ENCODE measurements at regions not wholly inside any gene's neighbourhood (a gene's known extent, or its start where the extent isn't known, plus 50 kb on each side); places are given as distances from the start of the nearest gene placed in this dataset.
"Not testable (repeated sequence)": the region's sequence is repeated elsewhere in the genome, so short reads cannot be mapped to it uniquely, and the experiment has no call there.

DNA sequence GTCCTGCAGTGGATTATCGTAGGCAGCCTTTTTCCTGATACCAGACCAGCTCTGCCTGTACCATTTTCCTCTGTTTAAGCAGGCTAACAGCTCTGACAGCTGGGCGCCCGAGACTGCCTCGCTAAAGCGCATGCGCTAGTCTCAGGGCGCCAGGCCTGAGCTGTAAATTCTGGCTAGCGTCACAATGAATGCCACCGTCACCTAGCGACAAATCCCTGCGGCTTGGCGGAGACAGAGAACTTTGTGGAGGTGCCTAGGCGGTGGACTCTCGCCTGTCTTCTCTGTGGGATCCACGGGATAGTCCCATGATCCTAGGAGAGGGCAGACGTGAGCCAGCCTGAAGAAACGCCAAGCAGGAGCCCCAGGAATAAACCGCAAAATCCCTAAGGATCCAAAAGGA, 573.9 kb downstream of the KCNJ18 start:
- no peak for DNase-seq

DNA sequence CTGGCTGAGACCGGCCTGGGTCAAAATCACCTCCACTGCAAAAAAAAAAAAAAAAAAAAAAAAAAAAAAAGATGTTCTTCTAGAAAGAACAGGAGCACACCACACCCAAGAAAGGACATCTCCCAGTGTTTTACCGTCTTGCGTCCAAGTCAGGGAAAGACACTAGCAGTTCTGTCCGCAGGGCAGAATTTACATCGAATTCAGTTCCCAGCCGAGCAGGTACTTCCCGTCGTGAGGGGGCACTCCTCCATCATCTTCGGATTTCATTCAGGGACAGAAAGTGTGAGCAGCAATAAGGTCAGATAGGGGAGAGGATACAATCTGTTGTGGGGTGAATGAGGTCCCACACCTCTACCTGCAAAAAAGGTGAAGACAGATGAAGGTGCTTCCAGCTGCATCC, 574.7 kb downstream of the KCNJ18 start:
- DNase-seq: no peak

DNA sequence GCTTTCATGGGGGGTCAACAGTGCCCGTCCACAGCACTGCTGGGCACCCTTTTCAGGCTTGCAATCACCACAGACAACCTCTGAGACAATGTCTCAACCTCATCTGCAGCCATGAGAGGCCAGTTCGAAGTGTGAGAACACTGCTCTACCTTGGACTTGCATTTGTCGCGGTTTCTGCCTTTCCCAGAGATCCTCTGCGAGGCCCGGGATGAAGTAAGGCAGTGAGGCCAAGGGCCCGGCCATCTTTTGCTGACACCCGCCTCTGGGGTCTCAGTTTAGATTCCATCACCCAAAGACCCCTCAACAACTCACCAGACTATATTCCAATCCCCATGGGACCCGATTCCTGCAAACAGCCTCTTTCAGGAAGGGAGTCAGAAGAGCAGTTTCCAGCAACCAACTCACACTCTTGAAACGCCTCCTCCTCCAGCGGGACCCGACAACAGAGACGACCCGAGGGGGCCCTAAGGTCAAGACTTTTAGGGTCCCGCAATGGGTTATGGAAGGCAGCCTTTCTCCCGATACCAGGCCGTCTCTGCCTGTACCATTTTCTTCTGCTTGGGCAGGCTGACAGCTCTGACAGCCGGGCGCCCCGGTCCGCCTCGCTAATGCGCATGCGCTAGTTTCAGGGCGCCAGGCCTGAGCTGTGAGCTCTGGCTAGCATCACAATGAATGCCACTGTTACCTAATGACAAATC, 576.0 kb downstream of the KCNJ18 start:
- DNase-seq: no peak

DNA sequence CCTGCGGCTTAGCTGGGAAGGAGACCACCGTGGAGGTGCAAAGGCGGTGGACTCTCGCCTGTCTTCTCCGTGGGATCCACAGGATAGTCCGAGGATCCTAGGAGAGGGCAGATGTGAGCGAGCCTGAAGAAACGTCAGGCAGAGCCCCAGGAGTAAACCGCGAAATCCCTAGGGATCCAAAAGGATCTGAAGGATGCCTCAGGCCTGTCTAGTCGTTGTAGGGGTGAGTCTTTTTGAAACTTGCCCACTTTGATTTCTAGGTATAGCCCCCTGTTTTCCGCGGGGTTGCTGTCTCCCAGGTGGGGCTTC, 576.5 kb downstream of the KCNJ18 start:
- no peak for DNase-seq

DNA sequence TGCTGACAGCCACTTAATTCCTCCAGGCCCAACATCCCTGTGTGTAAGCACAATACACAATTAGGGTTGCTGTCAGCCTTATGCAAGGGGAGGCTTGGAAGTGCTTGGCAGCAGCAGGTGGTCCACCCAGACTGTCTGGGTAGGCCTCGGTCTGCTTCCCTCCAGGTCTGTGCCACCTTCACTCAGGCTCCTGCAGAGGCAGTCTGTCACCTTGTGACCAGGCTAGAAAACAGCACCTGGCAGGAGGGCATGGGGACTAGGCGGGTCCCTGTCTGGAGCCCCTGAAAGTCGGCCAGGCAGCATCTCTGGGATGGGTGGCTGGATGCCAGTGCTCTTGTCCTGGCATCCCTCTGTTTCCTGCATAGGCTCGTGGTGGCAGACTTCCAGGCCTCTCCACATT, 578.1 kb downstream of the KCNJ18 start:
- no peak for DNase-seq

DNA sequence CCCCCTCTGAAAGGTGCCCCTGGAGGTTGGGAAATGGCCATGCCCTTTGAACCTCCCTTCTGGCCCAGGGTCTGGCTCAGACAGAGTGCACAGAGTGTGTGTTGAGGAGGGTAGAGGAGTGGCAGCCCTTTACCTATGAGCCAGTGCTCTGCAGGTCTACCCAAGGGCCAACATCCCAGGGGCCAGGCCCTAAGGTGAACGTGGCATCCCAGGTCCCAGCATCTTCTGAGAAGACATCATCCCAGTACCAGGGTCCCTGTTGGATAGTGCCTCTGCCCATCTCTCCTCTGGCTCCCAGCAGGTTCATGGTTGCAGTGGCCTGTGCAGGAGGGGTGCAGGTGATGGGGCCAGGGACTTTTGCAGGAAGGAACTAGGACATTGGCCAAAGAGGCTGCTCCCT, 578.5 kb downstream of the KCNJ18 start:
- DNase-seq: not testable (repeated sequence)

DNA sequence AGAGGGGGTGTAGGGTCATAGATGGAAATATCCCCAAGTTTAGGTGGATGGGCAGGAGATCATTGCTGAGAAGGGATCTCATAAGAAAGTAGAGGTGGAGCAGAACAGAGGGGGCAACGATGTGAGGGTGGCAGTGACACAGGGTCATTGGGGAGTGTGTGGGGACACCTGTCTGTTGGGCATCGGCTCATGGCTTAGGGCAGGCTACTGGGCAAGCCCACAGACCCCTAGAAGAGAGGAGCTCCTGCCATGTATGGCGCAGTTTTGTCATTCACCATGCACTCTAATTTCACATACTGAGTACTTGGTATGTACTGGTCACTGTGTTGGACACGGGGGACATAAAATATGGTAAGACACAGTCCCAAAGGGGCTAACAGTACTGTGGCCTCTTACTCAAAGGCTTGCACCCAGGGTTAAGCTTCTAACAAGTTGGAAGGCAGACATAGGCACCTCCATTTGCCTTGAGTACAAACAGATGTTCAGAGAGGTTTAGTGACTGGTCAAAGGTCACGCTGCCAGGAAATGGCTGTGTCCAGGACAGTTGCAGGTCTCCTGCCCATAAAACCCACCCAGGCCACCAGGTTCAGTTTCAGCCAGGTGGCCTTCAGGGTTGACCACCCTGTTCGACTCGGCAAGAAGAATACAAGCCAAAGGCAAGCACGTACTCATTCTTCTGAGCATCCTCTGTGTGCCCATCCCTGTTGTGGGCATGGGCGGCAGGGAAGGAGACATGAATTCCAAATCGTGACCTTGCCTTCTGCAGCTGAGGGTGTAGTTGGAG, 580.2 kb downstream of the KCNJ18 start:
- no peak for DNase-seq

DNA sequence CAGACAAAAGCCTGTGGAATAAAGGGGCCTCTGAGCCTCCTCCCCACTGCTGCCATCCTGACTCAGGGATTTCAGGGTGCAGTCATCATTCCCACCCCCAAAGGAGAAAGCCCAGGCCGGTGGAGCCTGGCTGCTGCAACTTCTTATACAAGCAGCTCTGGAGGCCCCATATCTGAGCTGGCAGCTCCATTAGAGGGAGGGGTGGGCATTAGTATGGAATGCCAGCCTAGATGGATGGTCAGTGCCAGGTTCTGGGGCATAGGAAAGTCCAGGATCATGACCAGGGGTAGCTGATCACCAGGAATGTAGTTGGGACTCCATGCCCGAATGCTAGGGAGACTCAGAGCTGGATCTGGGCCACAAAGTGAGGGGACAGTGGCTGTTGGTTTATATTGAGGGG, 581.0 kb downstream of the KCNJ18 start:
- no peak for DNase-seq

DNA sequence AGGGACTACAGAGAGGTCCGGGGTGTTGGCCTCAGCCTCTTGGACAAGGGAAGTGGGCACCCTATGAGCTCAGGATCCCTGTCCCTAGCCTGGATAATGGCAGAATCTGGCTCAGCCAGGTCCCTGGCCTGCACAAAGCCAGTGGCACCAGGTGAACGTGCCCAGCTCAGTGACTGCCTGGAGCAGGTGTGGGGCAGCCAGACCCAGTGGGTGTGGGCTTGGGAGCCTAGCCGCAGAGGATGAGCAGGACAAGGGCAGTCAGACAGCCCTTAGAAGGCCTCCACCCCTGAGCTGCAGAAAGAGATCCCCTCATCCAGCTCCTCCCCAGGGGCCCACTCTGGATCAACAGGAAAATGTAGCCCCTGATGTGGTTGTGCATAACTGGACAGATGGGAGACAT, 585.3 kb downstream of the KCNJ18 start:
- no peak for DNase-seq

DNA sequence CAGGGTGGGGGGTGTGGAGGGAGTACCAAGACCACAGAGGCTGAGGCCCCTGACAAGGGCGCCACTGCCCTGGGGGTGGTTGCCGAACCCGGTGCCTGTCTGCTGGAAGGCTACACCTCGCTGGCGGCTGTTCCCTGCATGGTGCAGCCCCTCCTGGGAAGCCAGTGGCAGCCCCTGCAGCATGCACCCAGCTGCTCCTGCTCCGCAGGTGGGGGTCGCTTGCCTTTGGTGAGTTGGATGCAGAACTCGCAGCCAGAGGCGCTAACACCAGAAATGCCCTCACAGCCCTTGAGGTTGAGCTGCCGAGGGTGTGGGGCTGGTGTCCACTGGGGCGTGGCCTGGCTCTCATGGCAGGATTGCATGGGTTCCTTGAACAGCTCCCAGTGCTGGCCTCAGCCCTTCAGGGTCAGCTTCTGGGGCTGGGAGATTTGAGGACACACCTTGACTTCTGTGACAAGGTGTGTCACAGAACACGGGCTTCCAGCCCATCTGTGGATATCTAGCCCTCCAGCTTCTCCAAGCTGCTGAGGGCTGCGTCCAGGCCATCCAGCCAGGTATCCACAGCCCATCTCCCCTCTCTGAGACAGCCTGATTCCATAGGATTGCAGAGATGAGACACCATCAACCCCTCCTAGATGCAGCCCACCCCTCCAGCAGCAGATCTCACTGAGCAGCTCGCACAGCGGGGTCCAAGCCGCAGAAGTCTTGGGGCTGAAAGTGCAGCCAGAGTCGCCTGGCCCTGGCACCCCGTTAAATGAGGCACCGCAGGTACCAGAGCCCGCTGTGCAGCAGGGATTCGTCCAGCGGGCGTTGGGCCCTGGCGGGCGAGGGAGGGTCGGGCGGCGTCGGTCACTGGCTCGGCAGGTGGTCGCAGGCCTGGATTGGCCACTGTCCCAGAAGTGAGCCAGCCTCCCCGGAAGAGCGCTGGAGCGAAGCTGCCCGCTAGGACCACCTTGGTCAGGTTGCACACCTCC, 586.3 kb downstream of the KCNJ18 start:
- no peak for DNase-seq

DNA sequence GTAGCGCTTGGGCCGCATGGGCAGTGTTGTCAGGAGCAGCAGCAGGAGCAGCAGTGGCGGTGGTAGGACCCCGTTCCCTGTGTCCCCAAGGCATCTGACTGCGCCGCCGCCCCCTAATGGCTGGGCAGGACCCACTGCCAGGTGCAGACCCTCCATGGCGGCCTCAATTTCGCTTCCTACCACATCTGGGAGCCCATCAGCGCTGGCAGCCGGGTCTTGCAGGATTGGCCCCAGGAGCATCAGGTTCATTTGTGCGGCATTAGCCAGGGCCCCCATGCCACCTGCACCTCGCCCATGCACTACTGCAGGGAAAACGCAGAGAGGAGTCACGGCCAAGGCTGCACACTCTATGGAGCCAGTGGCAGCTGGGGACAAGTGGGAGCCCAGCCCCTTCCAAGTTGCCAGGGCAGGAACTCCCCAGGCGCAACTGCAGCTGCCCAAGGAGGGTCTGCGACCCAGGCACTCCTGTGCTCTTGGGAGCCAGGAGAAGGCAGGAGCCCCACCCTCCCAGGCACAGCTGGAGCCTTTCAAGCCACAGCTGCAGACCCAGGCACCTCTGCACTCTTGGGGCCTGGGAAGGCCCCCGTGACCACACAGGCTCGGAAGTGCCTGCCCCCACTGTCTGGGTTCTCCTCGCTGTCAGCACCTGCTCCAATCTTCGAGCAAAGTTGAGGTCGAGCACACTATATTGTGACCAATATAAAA, 594.2 kb downstream of the KCNJ18 start:
- no peak for DNase-seq

DNA sequence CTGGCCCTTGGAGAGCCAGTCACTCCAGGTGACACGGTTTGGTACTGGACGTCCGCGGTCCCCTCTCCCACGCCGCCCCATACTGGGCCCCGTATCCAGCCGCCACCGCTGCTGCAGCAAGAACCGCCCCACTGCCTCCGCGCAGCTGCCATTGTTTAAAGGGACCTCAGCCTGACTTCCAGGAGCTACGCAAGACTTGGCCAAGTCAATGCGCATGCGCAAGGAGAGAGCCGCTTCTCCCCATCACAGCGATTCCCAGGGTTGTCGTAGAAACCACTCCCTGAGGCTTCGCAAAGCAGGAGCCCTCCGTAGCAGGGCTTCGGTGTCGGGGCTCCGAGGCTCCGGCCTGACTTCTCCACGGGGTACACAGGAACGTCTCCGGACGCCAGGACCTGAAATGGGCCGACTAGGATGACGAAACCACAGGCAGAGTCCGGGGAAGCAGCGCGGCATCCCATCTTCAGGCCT, 606.2 kb downstream of the KCNJ18 start:
- not testable (repeated sequence) for DNase-seq

DNA sequence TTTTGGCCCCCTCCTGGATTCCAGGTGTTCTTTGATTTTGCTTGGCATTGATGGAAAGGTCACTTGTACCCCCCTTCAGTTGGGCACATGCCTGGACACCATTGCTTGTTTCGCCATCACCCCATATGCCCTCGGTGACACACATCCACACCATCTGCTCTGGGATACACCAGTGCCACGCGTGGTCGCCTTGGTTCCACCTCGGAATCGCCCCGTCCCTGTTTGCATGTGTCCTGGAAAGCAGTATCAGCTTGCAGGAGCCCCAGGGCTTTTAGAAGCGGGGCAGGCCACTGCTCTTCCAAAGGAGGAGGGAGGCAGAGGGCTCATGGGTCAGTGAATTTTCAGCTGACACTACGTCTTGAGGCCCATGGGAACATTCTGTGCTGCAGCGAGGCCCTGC, 607.9 kb downstream of the KCNJ18 start:
- no peak for DNase-seq

DNA sequence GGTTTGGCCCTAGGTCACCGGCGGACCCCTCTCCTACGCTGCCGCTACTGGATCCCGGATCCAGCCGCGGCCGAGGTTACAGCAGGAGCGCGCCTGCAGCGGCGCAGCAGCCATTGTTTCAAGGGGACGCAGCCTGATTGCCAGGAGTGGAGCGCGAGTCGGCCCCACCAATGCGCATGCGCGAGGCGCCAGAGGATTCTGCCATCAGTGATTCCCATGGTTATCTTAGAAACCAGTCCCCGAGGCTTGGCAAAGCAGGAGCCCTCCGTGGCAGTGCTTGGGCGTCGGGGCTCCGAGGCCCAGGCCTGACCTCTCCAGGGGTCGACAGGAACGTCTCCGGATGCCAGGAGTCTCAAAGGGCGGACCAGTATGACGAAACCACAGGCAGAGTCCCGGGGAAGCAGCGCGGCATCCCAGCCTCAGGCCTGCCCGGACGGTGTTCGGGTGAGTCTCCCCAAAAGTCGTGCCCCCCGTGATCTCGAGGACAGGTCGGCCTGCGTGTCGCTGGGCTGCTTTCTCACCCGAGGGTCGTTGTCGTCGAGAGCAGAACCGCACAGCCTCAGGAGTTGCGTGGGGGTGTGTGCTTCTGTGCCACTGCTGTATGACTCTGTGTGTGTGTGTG, 608.5 kb downstream of the KCNJ18 start:
- DNase-seq: no peak

DNA sequence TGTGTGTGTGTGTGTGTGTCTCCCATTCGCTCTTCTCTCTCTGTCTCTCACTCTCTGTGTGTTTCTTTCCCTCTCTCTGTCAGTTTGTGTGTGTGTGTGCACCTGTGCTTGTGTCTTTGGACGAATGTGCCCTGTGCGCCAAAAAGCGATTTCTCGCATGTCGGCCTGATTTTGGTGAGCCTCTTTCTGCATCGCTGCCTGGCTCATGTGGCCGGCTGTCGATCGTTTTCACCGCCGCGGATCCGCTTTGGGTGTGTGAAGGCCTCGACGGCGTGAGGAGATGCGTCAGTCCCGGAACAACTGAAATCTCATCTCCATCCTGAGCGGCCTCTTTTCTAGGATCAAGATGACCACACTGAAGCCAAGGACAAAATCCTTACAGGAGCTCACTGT, 609.0 kb downstream of the KCNJ18 start:
- DNase-seq: no peak

DNA sequence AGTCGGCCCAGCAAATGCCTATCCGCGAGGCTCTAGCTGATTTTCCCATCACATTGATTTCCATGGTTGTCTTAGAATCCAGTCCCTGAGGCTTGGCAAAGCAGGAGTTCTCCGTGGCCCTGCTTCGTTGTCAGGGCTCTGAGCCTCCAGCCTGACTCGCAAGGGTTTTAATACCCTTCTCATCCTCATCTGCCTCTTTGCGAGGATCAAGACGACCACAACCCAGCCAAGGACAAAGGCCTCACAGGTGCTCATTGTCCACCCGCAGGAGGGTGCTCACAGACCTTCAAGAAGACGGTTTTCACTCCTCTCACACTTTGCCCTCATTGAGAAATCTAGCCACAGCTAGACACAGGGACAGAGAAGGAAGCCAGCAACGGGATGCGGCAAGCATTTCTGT, 610.8 kb downstream of the KCNJ18 start:
- no peak for DNase-seq

DNA sequence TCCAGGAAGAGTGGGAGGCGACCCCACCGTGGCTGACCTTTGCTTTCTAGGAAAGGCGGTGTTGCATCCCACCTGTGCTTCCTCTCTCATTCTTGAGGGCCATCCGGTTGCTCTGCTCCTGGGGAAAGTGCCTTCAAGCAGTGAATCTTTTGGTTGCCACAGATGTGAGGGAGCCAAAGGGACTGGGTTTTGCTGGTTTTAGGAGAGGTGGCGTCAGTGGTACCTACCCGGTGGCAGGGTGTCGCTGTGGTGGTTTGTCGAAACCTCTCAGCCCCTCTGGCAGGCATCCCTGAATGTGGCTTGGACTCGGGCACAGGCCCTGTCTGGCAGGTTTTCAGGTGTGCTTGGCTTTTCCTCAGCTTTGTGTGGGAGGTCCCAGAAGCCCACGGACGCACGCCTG, 611.5 kb downstream of the KCNJ18 start:
- no peak for DNase-seq

DNA sequence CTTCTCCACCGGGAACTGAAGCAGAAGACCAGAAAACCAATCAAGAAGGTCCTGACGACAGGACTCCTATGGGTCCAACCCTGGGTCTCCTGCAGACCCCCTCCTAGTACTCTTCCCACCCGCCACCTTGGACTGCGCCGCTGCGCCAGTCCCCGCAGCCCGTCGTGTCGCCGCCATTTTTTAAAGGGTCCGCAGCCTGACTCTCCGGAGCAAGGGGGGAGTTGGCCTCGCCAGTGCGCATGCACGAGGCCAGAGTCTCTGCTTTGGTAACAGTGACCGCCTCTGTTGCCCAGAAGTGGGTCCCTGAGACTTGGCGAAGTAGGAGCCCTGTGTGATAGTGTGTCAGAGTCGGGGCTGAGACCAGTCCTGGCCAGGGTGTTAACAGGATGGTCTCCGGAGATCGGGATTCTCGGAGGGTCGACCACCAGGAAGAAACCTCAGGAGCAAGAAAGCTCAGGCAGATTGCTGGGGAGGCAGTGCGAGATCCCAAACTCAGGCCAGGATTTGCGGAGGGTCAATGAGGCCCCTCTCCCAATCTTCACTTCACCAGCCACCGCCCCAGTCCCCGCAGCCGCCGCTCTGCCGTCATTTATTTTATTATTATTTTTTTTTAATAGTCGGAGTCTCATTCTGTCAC, 612.5 kb downstream of the KCNJ18 start:
- DNase-seq: no peak

DNA sequence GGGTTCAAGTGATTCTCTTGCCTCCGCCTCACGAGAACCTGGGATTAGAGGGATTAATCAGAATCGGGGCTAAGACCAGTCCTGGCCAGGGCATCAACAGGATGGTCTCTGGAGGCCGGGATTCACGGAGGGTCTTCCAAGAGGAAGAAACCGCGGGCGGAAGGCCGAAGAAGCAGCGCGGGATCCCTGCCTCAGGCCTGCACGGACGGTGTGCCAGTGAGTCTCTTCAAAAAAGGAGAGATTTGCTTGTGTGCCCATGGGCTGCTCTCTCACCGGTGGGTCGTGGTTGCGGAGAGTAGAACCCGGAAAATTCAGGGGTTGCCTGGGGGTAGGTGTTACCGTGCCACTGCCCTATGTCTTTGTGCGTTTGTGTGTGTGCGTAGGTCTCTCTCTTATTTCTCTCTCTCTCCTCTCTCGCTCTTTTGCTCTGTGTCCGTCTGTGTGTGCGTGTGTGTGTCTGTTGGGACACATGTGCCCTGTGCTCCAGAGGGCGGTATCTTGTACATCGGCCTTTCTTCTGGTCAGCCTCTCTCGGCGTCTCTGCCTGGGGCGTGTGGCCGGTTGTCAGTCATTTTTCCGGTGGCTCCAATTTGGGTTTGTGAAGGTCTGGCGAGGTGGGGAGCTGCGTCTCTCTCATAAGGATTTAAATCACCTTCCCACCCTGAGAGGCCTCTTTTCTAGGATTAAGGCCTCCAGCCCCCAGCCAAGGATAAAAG, 613.2 kb downstream of the KCNJ18 start:
- DNase-seq: no peak

DNA sequence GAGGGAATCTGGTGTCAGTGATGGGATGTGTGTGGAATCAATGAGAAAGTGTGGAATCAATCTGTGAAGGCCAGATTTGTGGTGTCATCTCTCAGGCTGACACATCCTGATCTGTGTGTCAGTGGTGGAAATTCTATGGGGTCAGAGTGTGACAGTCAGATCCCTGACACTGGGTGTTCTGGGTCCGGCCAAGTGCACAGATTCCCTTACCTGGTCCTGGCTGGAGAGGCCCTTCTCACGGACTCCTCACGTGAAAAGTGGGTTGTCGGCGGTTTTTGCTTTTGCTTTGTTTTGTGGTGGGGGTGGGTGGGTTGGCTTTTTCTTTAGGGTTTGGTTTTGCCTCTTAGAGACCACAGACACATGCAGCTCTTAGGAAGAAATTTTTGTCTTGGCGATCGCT, 618.0 kb downstream of the KCNJ18 start:
- DNase-seq: not testable (repeated sequence)
